Renal cortex interstitium (tissue), 11 donors: ENCODE measurements at regions not wholly inside any gene's neighbourhood (a gene's known extent, or its start where the extent isn't known, plus 50 kb on each side); places are given as distances from the start of the nearest gene placed in this dataset.

Experiments
- DNase-seq, 11 donors: peaks; one replicate each; pipeline ENCODE4 v3.0.0-alpha.2; 2013; ENCODE audit warnings: low read depth in 9 of 11, low spot score in 4 of 11; ENCODE audit errors: extremely low read depth in 1 of 11

DNA sequence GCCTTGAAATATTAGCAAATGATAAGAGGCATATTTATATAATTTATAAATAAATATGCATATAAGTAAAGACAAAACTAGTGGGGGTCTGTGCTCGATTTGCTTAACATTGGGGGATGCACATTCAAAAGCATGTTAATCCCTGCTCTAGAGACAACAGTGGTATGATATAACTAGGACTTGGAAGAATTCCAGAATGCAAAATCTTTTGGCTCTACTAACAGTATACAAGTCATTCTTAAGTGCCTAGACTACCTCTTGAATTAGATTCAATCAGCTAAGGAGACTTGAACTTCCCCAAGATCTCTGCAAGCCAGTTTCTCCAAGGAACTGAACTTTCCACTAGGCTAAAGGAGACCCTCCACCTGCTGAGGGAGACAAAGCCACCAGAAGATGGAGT is 282.7 kb upstream of the RORA start:
- DNase-seq, result no peak

- DNase-seq, result no peak
Measured at GRCh38 chr15:61511089-61511488, 282.0 kb upstream of the RORA start.

DNA sequence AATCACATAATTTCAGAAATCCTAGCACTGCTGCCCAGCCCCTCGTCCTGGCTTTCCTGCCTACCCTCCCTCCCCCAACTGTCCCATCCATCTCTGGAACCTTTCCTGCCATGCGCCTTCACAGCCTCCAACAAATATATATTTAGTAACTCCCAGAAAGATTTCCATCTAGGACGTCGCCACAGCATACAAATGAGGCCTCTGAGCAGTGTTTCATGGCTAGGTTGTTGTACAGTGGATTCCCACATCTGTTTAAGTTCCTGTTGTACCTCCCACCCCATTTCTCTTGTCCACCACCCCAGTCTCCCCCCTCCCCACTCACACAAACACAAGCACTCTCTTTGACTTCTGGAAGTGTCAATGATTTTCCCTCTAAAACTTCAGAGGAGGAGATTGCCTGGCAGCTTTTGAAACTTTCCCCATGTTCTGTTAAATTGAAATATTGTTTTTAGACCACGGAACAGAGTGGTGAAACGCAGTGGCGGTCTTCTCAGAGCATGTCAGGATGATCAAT is 280.3 kb upstream of the RORA start:
- DNase-seq, result no peak

GRCh38 chr15:61503383-61503969 is 274.4 kb upstream of the RORA start:
- no peak for DNase-seq

DNA sequence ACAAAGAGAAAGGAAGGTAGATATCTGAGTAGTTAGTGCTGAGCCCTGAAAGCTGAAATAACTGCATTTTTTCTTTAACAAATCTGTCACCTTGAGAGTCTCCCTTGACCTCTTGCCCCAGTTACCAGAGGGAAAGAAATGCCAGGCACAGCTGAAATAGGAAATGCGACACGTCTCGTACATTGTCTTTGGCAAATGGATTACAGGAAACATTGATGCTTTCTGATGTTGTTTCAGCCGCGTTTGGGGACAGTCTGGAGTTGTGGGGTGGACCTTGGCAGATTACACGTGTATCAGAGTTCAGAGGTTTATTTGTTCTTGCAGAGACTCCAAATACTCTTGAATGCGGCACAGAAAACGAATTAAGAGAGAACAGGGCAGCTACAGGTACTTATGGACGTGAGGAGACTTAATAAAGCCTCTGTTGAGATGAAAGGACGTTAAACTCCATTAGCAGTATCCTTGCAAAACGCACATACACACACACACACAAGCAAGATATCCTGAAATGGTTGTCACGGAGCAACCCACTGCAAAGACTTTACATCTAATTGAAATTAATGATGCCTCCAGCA is 272.8 kb upstream of the RORA start:
- no peak for DNase-seq

DNA sequence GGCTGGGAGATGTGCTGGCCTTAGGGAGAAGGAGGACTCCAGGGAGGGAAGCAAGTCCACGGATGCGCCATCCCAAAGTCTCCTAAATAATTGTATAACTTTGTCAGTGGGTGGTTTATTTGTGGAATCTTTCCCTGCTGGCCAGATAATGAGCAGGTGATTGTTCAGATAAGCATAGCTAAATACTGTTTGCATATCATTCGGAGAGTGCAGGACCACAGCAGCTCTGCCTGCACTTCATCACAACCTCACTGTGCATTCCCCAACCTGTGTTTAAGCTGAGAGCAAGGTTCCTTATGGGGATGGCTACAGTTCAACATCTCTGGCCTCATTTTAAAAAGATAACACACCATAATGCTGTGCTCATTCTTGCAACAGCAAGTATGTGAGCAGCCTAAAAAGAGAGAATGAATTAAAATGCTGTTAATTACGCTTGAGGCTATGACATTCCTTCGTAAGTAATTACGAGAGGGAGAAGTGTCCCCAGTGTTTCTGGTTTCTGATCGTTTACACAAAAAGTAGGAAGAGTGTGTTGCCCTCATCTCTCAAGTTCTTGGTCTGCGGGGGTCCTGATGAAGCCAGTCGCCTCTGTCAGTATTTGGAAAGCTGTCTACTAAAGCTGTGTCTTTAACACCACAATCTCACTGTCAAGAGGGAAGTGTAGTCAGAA is 272.0 kb upstream of the RORA start:
- no peak for DNase-seq

DNA sequence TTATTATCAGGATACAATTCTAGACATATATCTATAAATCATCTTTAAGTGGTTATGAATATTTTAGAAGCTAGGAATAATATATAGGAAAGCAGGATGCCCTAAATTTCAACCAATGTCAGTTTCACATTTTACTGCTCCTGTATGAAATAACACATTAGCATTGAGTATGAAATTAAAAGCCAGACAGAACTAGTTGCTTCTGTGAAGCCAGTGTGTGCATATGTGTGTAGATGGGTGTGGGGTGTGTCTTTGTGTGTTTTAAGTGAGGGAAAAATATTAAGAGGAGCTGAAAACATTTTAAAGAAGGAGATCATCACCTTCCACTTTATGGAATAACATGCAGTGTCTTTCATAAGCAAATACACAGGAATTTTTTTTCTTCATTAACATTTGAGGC is 271.4 kb upstream of the RORA start:
- no peak for DNase-seq

DNA sequence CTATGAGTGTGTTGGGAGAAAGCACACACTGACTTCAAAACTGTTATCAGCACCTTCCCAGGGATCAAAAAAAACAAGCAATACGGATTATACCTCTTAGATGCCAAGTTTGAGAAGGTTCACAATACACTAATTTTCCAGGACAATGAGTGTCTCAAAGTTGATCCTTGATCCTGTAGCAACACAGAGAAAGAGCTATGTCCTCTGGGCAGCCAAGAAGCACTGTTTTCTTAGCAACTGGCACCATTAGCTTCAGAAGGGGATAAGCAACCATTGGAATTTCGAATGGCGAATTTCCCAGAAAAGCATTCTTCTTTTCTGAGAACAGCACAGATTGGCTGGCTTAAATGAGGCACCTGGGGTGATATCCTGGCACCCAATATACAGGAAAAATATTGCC is 270.3 kb upstream of the RORA start:
- no peak for DNase-seq

DNA sequence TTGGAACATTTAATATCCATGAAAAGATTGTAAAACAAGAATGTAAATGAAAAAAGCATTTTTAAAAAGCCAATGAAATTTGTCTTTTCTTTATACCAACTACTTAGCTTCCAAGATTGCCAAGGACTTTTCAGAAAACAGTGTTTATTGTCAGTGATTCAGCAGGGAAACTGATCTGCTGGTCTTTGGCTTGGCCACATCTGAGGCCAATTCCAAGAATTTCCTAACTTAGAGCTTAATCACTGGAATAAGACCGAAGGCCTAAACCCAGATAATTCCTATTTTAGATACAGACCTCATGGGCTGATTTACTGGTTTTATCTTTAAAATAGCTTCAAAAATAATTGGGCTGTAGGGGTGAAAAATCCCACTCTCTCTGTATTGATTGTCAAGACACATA is 260.5 kb upstream of the RORA start:
- DNase-seq, result no peak

DNA sequence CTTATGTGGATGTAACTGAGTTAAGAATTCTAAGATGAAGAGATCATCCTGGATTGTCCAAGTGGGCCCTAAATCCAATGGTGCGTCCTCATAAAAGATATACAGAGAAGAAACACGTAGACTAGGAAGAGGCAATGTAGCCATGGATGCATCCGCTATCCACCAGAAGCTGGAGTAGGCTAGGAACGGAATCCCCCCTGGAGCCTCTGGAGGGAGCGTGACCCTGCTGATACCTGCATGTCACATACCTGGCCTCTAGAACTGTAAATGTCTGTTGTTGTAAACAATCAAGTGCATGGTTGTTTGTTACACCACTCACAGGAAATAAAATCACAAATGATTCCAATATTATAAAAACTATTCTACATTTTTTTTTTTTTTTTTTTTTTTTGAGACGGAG is 254.5 kb upstream of the RORA start:
- no peak for DNase-seq

DNA sequence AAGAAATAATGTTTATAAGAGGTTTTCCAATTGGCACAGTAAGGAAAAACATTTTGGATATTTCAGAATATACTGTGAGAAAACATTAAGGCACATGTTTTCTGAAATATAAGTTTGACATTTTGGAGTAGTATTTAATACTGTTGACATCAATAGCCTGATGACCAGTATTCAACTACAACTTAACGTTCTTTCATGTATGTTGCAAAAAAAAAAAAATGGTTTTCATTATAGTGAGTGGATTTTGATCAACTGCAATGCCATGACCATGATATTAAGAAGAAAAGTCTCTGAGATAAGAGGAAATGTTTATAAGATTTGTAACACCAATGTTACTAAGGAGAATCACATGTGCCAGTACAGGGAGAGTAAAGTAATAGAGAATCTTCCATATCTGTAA is 252.8 kb upstream of the RORA start:
- no peak for DNase-seq

- no peak for DNase-seq
Measured at GRCh38 chr15:61480863-61481262, 251.8 kb upstream of the RORA start.

- no peak for DNase-seq
Measured at GRCh38 chr15:61480295-61480694, 251.2 kb upstream of the RORA start.

DNA sequence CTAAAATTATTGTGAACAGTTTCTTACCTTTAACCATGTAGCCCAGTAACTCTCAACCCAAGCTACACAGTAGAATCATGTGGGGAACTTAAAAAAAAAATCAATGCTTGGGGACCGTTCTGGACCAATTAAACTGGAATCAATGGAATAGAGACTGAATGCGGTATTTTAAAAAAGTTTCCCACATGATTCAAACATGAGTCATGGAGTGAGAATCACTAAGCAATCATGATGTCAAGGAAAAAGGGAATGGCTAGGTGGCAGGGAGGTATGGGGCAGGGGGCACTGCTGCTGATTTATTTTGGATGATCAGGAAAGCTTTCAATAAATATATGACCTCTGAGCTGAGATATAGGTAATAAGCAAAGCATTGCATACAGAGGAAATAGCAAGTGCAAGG is 250.5 kb upstream of the RORA start:
- DNase-seq, result no peak

- DNase-seq, result no peak
Measured at GRCh38 chr15:61476741-61477140, 247.6 kb upstream of the RORA start.

- no peak for DNase-seq
Measured at GRCh38 chr15:61474796-61475195, 245.7 kb upstream of the RORA start.

GRCh38 chr15:61467823-61468222 is 238.7 kb upstream of the RORA start:
- DNase-seq, result peak in 2 of 11 donors; percentile 4 to 12

DNA sequence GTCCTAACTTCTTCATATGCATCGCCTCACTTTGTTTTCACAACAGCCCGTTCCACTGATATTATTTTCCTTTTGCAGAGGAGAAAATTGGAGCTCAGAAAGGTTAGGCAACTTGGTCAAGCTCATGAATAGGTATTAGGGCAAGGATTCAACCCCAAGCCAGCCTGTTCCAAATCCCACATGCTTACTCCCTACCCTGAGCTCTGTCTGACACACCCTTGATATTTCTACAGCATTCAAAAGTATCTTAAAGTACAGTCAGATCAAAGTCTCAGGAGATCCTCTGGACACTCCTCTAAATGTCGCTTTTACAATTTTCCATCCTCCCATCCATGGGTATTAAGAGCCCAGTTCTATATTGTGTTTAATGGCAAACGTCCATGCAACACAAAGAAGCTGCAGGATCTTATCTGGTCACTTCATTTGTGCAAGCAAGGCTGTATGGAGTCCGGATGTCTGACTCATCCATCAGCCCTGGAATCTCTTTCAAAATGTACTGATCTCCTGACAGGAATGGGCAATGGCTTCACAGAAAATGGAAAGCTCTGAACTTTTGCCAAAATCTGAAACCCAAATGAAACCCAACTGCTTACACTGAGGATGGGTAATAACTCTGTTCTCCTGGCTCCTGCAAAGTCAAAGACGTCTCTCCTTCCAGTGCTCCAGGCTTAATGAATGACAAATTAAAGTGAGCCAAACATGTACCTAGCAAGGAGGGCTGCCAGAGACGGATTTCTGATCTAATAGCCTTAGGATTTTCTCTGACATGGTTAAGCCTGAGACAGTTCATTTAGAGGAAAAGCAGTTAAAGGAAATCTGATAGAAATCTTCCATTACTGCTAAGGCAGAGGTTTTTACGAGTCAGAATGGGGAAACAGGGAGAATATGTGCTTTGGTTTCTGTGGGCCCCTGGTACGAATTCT is 230.9 kb upstream of the RORA start:
- no peak for DNase-seq

DNA sequence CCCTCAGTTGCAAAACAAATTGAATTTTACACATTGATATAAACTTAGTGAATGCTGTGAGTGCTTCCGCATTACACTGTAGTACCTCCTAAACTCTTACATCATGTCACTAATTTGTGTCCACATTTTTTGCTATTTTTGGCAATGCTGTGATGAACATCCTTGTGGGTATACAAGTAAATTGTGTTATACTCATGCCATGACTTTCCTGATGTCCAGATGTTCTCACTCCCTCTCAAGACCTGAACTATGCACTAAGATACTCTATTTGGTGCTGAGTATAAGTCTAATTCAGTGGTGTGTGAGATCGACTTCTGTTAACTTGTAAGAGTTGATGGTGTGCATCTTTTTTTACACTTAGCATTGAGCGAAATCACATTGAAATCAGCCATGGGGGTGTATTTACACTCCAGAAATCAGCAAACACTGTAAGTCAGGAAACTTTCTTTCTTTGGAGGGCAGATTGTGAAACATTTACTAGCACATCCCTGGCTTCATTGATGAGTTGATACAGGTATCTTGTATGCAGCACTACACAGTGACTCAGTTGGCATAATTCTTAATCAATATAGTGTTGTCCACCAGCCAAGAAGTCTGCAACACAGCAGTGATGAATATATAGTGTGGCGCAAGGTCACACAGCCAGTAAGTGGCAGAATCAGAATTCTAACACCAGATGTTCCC is 228.1 kb upstream of the RORA start:
- DNase-seq, result no peak
